Endothelial cell of umbilical vein (primary cell): ENCODE measurements at regions not wholly inside any gene's neighbourhood (a gene's known extent, or its start where the extent isn't known, plus 50 kb on each side); places are given as distances from the start of the nearest gene placed in this dataset.

ENCODE experiments used
- BruUV-seq: library from RNA; stranded (reverse); fragments of 400-500 nt; replicated peaks from 2 replicates; lab custom pipeline; 2021; lab: Mats Ljungman, UMichigan
- CTCF ChIA-PET: fragments of 300-600, 350-600 bp; sonication (Branson Sonifier 250); formaldehyde crosslinking; loops from one replicate; lab custom pipeline; 2021; ENCODE audit warnings: antibody characterized with exemption, inconsistent platforms; lab: Charles Lee
- POLR2A ChIA-PET: fragments of 300-600, 350-600 bp; sonication (Branson Sonifier 250); formaldehyde crosslinking; loops from one replicate; lab custom pipeline; 2021; ENCODE audit warnings: antibody characterized with exemption, inconsistent platforms; lab: Charles Lee
- DNase-seq: peaks from one replicate; pipeline ENCODE4 v3.0.0-alpha.2; 2011; ENCODE audit warnings: low read depth, low spot score
- FAIRE-seq: peaks from 2 replicates; lab custom pipeline; 2011; peaks lifted over from hg19 to GRCh38; lab: Jason Lieb, UNC
- H2AFZ ChIP-seq: 2 replicates; pipeline ENCODE4 v1.6.0; 2012; ENCODE audit warnings: low read depth, low read length, control low read depth, inconsistent platforms
- H3K27ac ChIP-seq: 2 replicates; pipeline ENCODE4 v1.5.1; 2011; ENCODE audit warnings: low read depth, mild to moderate bottlenecking, control low read depth, low read length, moderate library complexity; ENCODE audit not compliant: insufficient read depth
- H3K27me3 ChIP-seq, 2 experiments: 2 replicates each; pipeline versions ENCODE4 v1.6.0 to v1.6.1; 2011; ENCODE audit warnings: low read length in 2 of 2, mixed read lengths in 1 of 2; ENCODE audit not compliant: control insufficient read depth in 2 of 2, insufficient read depth in 2 of 2
- H3K36me3 ChIP-seq, 2 experiments: 2 replicates in 1 of 2; 3 replicates in 1 of 2; pipeline ENCODE4 v1.5.1; 2011; ENCODE audit warnings: low read length in 2 of 2, mild to moderate bottlenecking in 1 of 2, moderate library complexity in 1 of 2; ENCODE audit not compliant: control insufficient read depth in 2 of 2, insufficient read depth in 2 of 2; ENCODE audit errors: extremely low read depth in 1 of 2
- H3K4me1 ChIP-seq: 3 replicates; pipeline ENCODE4 v1.5.1; 2011; ENCODE audit warnings: mild to moderate bottlenecking, low read length; ENCODE audit not compliant: control insufficient read depth, insufficient read depth; ENCODE audit errors: extremely low read depth
- H3K4me2 ChIP-seq: 2 replicates; pipeline ENCODE4 v1.6.1; 2011; ENCODE audit warnings: low read length, control low read depth, mixed read lengths; ENCODE audit not compliant: insufficient read depth
- H3K4me3 ChIP-seq, 3 experiments: fragments of 200-600 bp in 1 of 3; sonication (generic), shearing (Covaris generic) in 1 of 3; replicated peaks in 1 of 3; 2 replicates each; pipeline ENCODE4 v1.5.1; 2011 to 2016; ENCODE audit warnings: control low read depth in 3 of 3, low read length in 3 of 3, mild to moderate bottlenecking in 2 of 3, inconsistent platforms in 1 of 3, low read depth in 1 of 3, moderate library complexity in 1 of 3; ENCODE audit not compliant: insufficient read depth in 1 of 3
- H3K79me2 ChIP-seq: 2 replicates; pipeline ENCODE4 v1.6.0; 2012; ENCODE audit warnings: low read length, inconsistent platforms; ENCODE audit not compliant: control insufficient read depth, insufficient read depth
- H3K9ac ChIP-seq: replicated peaks from 2 replicates; pipeline ENCODE3; 2011; ENCODE audit warnings: low read length, control low read depth; ENCODE audit not compliant: insufficient read depth; ENCODE audit errors: extremely low read depth
- H3K9me1 ChIP-seq: replicated peaks from 3 replicates; pipeline ENCODE4 v1.6.0; 2011; ENCODE audit warnings: mild to moderate bottlenecking, low read length; ENCODE audit not compliant: control insufficient read depth, insufficient read depth; ENCODE audit errors: extremely low read depth
- H3K9me3 ChIP-seq: replicated peaks from 2 replicates; pipeline ENCODE4 v1.5.1; 2012; ENCODE audit warnings: low read length, inconsistent platforms; ENCODE audit not compliant: control insufficient read depth, insufficient read depth
- H4K20me1 ChIP-seq: replicated peaks from 2 replicates; pipeline ENCODE3; 2011; ENCODE audit warnings: mild to moderate bottlenecking, low read length; ENCODE audit not compliant: control insufficient read depth, insufficient read depth; ENCODE audit errors: extremely low read depth
- EZH2 ChIP-seq: IDR thresholded peaks from 2 replicates; pipeline ENCODE4 v1.6.1; 2012; ENCODE audit warnings: borderline replicate concordance, low read depth, mild to moderate bottlenecking, moderate library complexity, low read length, inconsistent platforms; ENCODE audit not compliant: severe bottlenecking
- FOS ChIP-seq: IDR thresholded peaks from 2 replicates; pipeline ENCODE4 v1.6.1; 2011; ENCODE audit warnings: mild to moderate bottlenecking, low read length, moderate library complexity, borderline replicate concordance; ENCODE audit not compliant: insufficient read depth
- GATA2 ChIP-seq: IDR thresholded peaks from 2 replicates; pipeline ENCODE4 v1.7.0; 2011; ENCODE audit warnings: low read depth, mild to moderate bottlenecking, moderate library complexity, mixed read lengths, low read length; ENCODE audit not compliant: insufficient read length, insufficient read depth
- JUN ChIP-seq: IDR thresholded peaks from 2 replicates; pipeline ENCODE4 v1.6.1; 2011; ENCODE audit warnings: borderline replicate concordance, low read depth; ENCODE audit not compliant: insufficient read length, insufficient read depth
- MYC ChIP-seq: IDR thresholded peaks from one replicate; pipeline ENCODE4 v1.6.1; 2011; ENCODE audit warnings: mild to moderate bottlenecking, low read depth, low read length
- POLR2A ChIP-seq: IDR thresholded peaks from 2 replicates; pipeline ENCODE4 v1.6.1; 2012; ENCODE audit warnings: low read depth, mild to moderate bottlenecking, control low read depth, low read length
- POLR2AphosphoS5 ChIP-seq: IDR thresholded peaks from 2 replicates; pipeline ENCODE4 v1.6.1; 2012; ENCODE audit warnings: low read depth, mild to moderate bottlenecking, control low read depth, low read length, moderate library complexity; ENCODE audit not compliant: insufficient read depth
- dilution Hi-C: fragments of 300-500 bp; cut with MboI; formaldehyde crosslinking; loops from one replicate; pipeline ENCODE4 v1.15.0; 2019; ENCODE audit warnings: low sequenced_read_pairs; ENCODE audit not compliant: extremely low pct_ligation_motif_present
- intact Hi-C: fragments of 100-400 bp; cut with micrococcal nuclease; formaldehyde crosslinking; loops from one replicate; pipeline ENCODE4 v1.10.0; 2022
- TF ChIP-seq, protein P1 (sequence below): IDR thresholded peaks from 2 replicates; pipeline ENCODE4 v1.6.1; 2011; ENCODE audit not compliant: insufficient read depth, insufficient read length
- TF ChIP-seq, protein P2 (sequence below), 2 donors: IDR thresholded peaks; 1 replicate in 1 of 2; 2 replicates in 1 of 2; pipeline ENCODE4 v1.5.1; 2011; ENCODE audit warnings: low read length in 2 of 2, mild to moderate bottlenecking in 2 of 2, moderate library complexity in 2 of 2, control low read depth in 1 of 2, inconsistent platforms in 1 of 2, low read depth in 1 of 2; ENCODE audit not compliant: insufficient read depth in 1 of 2; ENCODE audit errors: extremely low read depth in 1 of 2

DNA sequence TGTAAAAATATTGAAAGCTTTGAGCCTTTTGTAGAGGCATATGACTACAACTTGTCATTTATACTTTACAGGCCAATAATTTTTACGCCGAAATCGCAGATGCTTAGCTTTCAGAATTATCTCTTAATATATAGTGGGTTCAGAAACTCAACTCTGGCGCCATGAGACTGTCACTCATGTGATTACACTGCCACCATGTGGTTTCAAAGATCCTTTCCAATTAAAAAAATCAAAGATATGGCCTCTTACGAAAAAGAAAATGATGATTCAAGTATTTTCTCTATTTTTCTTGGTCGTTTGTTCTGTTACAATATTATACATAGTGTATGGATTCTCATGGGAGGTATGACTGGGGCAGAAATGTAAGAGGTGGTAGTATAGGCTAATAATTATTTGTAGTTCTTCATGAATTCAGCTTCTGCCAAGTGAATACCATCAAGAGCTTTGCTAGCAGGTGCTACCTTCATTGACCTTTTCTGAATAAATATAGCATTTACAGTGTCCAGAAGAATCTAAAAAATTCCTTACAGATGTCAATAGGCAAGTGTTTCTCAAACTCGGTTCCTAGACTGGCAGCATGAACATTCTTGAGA, 751.7 kb upstream of the GOLIM4 start:
- Histone ChIP-seq H3K36me3 (no peaks in the 10 kb centered on the region), H3K4me3 (no peak overlapping the region), H3K4me1 (no peaks in the 10 kb centered on the region), H4K20me1 (no peaks in the 10 kb centered on the region), H3K9me1 (no peaks in the 10 kb centered on the region), H3K27me3 (peaks cover 21 to 36% of the 10 kb centered on the region in 2 experiments), H3K79me2 (no peaks in the 10 kb centered on the region), H3K9ac (no peak overlapping the region), H3K9me3 (no peaks in the 10 kb centered on the region), H2AFZ (no peak overlapping the region), H3K4me2 (peak overlapping the region; percentile 2), H3K27ac (no peak overlapping the region)
- ChIA-PET POLR2A (no interaction called here), CTCF (interaction anchor here (0.6 to 4.2 kb wide), 105 partner anchors 9 to 898 kb away, joined by 3 to 249 read pairs (median 5); no protein-coding TSS in a partner anchor)
- intact Hi-C loops, result loop anchor here (1.0 to 5.0 kb wide), 5 partner anchors 220 to 800 kb away; no protein-coding TSS in a partner anchor
- TF ChIP-seq, protein P1, sequence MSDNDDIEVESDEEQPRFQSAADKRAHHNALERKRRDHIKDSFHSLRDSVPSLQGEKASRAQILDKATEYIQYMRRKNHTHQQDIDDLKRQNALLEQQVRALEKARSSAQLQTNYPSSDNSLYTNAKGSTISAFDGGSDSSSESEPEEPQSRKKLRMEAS, result no peak
- TF ChIP-seq, protein P2, sequence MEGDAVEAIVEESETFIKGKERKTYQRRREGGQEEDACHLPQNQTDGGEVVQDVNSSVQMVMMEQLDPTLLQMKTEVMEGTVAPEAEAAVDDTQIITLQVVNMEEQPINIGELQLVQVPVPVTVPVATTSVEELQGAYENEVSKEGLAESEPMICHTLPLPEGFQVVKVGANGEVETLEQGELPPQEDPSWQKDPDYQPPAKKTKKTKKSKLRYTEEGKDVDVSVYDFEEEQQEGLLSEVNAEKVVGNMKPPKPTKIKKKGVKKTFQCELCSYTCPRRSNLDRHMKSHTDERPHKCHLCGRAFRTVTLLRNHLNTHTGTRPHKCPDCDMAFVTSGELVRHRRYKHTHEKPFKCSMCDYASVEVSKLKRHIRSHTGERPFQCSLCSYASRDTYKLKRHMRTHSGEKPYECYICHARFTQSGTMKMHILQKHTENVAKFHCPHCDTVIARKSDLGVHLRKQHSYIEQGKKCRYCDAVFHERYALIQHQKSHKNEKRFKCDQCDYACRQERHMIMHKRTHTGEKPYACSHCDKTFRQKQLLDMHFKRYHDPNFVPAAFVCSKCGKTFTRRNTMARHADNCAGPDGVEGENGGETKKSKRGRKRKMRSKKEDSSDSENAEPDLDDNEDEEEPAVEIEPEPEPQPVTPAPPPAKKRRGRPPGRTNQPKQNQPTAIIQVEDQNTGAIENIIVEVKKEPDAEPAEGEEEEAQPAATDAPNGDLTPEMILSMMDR (IDR thresholded peaks at IDR 0.05; ENCODE audit: extremely low read depth in 1 of 2, insufficient read depth in 1 of 2, low read depth in 1 of 2, low read length in 2 of 2), result peak; percentile 43 to 45
- no peak for TF ChIP-seq POLR2AphosphoS5
- dilution Hi-C loops, result no loop called here
- no TSS peak for BruUV-seq
- FAIRE-seq (peak; percentile 81), DNase-seq (peak; percentile 68)

DNA sequence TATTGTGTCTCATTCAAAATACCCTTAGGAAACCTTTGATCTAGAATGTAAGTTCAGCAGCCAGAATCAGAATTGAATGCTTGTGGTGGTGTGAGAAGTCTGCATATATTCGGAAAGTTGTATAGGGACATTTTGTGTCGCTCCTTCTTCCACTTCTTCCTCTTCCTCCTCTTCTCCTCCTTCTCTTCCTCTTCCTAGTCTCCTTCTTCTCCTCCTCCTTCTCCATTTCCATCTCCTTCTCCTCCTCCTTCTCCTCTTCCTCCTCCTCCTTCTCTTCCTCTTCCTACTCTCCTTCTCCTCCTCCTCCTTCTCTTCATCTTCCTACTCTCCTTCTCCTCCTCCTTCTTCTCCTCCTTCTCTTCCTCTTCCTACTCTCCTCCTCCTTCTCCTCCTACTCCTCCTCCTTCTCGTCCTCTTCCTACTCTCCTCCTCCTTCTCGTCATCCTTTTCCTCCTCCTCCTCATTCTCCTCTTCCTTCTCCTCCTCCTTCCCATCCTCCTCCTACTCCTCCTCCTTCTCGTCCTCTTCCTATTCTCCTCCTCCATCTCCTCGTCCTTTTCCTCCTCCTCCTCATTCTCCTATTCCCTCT, 749.3 kb upstream of the GOLIM4 start:
- no TSS peak for BruUV-seq
- no peaks in the 10 kb centered on the region for H3K9me3 ChIP-seq
- no peak overlapping the region for H3K9ac ChIP-seq
- H3K27ac ChIP-seq, result no peak overlapping the region
- no peak overlapping the region for H3K4me2 ChIP-seq
- no peaks in the 10 kb centered on the region for H3K4me1 ChIP-seq
- ChIA-PET CTCF (interaction anchor here (1.0 kb wide), 1 partner anchor 334 kb away, joined by 3 read pairs; no protein-coding TSS in a partner anchor), POLR2A (no interaction called here)
- no peak overlapping the region for H3K4me3 ChIP-seq
- no peak overlapping the region for H2AFZ ChIP-seq
- H4K20me1 ChIP-seq, result no peaks in the 10 kb centered on the region
- FAIRE-seq (no peak), DNase-seq (no peak)
- no peak for TF ChIP-seq POLR2A
- no peak for TF ChIP-seq FOS
- TF ChIP-seq, protein P1, result no peak
- TF ChIP-seq JUN, result no peak
- TF ChIP-seq POLR2AphosphoS5, result no peak
- TF ChIP-seq GATA2, result no peak
- TF ChIP-seq, protein P2 (IDR thresholded peaks at IDR 0.05; ENCODE audit: extremely low read depth in 1 of 2, insufficient read depth in 1 of 2, low read depth in 1 of 2, low read length in 2 of 2), result no peak
- TF ChIP-seq EZH2, result no peak
- no peak for TF ChIP-seq MYC
- peaks cover 19 to 32% of the 10 kb centered on the region in 2 experiments for H3K27me3 ChIP-seq
- intact Hi-C loops, result loop anchor here (5.0 kb wide), 1 partner anchor 218 kb away; no protein-coding TSS in a partner anchor
- dilution Hi-C loops, result no loop called here
- H3K36me3 ChIP-seq, result no peaks in the 10 kb centered on the region
- H3K9me1 ChIP-seq, result no peaks in the 10 kb centered on the region
- H3K79me2 ChIP-seq, result no peaks in the 10 kb centered on the region
